AG09319 (cell line): ENCODE measurements at regions not wholly inside any gene's neighbourhood (a gene's known extent, or its start where the extent isn't known, plus 50 kb on each side); places are given as distances from the start of the nearest gene placed in this dataset.
A peak's percentile ranks its signal among the peaks of the same experiment; 100 is the strongest.

Experiments used
- DNase-seq: peaks from one replicate; pipeline ENCODE4 v3.0.0-alpha.2; 2010; ENCODE audit warnings: low read depth; ENCODE audit errors: extremely low read depth
- TF ChIP-seq, protein P1 (sequence below): IDR thresholded peaks from 2 replicates; pipeline ENCODE4 v1.5.1; 2011; ENCODE audit warnings: low read depth, mild to moderate bottlenecking, inconsistent platforms, low read length, moderate library complexity

DNA sequence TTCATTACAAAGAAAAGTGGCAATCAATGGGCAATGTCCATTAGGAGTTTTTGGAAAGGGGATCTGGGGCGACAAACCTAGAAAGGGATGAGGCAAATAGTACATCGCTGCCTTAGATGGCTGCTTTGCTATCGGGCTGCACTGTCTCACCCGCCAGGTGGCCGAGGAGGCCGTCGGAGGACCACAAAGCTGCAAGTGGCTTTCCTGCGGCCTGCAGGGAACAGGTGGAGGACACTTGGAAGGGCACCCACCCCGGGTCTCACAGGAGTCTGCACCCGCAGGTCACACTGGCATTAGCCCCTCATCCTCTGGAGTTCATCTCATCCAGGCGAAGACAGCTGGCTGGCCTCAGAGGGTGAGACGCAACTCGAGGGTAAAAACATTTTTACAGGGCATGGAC, 1392.5 kb downstream of the AACS start:
- TF ChIP-seq, protein P1, sequence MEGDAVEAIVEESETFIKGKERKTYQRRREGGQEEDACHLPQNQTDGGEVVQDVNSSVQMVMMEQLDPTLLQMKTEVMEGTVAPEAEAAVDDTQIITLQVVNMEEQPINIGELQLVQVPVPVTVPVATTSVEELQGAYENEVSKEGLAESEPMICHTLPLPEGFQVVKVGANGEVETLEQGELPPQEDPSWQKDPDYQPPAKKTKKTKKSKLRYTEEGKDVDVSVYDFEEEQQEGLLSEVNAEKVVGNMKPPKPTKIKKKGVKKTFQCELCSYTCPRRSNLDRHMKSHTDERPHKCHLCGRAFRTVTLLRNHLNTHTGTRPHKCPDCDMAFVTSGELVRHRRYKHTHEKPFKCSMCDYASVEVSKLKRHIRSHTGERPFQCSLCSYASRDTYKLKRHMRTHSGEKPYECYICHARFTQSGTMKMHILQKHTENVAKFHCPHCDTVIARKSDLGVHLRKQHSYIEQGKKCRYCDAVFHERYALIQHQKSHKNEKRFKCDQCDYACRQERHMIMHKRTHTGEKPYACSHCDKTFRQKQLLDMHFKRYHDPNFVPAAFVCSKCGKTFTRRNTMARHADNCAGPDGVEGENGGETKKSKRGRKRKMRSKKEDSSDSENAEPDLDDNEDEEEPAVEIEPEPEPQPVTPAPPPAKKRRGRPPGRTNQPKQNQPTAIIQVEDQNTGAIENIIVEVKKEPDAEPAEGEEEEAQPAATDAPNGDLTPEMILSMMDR, result no peak
- no peak for DNase-seq

DNA sequence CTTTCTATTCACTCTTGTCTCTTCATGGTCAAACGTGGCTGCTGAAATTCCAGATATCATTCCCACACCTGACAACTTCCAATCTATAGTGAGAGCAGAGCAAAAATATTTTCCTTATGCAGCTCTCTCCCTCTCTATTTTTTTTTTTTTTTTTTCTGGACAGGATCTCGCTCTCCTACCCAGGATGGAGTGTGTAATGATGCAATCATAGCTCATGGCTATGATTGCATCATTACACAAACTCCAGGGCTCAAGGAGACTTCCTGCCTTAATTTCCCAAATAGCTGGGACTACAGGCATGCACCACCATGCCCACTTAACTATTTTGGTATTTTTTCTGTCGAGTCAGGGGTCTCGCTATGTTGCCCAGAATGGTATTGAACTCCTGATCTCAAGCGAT, 1398.9 kb downstream of the AACS start:
- TF ChIP-seq, protein P1, result no peak
- DNase-seq, result no peak

DNA sequence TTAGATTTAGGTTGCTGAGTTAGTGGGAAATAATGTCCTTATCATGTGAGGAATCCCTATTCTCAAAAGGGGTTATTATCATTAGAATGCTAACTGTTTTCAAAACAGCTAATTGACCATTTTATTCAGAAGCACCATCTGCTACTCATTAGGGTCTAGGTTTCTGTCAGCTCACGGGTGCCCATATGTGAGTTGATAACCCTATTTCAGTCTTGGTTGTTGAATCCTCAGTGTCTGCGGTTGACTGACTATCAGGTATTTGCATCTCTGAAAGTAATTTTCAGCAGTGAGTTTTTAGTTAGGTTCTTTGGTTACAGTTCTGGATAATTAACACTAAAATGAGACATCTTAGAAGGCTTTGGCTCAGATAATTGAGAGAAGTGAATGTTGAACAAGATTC, 1404.0 kb downstream of the AACS start:
- DNase-seq, result peak; percentile 22
- TF ChIP-seq, protein P1, result no peak

DNA sequence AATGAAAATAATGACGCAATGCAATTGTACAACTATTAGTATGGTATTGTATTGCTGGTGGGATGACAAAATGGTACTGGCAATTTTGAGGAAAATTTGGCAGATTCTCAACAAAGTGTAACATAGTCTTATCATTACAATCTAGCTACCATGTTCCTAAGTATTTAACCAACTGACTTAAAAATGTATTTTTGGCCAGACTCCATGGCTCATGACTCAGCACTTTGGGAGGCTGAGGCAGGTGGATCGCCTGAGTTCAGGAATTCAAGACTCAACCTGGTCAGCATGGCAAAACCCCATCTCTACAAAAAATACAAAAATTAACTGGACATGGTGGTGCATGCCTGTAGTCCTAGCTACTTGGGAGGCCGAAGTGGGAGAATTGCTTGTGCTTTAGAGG, 1409.5 kb downstream of the AACS start:
- no peak for DNase-seq

DNA sequence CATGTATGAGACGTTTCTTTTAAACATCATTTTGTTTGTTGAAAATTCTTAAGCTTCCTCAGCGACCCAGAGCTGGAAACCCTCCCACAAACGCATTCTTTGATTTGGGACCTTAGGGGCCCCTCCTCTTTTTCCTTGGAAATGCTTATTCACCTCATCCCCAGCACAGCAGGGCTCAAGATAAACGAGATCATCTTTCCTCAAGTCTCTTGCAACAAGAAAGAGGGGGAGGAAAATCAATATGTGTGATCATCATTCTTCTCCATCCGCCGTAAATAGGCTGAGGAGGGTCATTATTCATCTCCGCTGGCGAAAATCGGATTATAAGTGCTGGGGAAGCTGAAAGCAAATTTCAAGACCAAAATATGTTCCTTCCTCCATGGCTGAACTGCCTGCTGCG, 1415.2 kb downstream of the AACS start:
- TF ChIP-seq, protein P1, result no peak
- no peak for DNase-seq

More for the DNA sequence above, 1409.5 kb downstream of the AACS start:
- TF ChIP-seq, protein P1, result no peak

DNA sequence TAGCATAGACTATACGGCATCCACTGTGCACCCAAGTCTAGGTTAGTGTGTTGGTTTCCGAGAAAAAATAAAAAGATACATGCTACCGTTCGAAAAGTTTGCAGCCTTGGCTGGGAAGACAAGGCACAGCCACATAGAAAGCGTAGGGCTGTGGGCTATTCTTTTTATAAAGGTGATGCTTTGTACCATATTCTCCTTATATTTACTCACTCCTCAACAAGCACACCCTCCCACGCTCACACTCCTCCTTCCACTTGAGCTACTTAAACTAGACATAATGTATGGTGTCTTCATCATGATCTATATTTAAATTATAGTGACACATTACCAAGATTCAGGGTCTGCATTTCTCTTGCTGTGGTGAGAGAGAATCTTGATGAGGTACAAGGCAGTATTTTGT, 1416.5 kb downstream of the AACS start:
- TF ChIP-seq, protein P1, result no peak
- DNase-seq, result no peak

DNA sequence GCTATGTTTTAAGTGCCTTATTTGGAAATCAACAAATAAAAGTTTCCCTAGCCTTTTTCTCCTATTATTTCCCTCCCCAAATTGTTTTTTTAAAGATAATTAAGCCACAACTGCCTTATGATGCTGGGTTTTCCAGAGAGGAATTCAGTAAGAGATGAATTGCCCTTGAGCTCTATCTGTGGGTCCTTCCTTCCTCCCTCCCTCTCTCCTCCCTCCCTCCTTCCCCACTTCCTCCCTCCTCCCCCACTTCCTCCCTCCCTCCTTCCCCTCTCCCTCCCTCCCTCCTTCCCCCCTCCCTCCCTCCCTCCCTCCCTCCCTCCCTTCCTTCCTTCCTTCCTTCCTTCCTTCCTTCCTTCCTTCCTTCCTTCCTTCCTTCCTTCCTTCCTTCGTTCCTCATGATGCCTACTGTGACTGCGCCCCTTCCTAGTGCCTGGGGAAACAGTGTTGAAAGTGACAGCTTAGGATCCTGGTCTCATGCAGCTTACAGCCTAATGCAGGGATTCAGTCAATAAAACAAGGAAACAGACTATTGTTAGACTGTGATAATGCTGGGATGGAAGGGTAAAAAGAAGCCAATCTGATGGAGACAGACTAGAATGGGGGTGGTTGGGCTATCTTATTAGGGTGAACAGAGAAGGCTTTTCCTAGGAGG, 1417.1 kb downstream of the AACS start:
- TF ChIP-seq, protein P1, result no peak
- no peak for DNase-seq
